ENCODE measurements at regions not wholly inside any gene's neighbourhood (a gene's known extent, or its start where the extent isn't known, plus 50 kb on each side); places are given as distances from the start of the nearest gene placed in this dataset.
"Not testable (repeated sequence)": the region's sequence is repeated elsewhere in the genome, so short reads cannot be mapped to it uniquely, and the experiment has no call there.

DNA sequence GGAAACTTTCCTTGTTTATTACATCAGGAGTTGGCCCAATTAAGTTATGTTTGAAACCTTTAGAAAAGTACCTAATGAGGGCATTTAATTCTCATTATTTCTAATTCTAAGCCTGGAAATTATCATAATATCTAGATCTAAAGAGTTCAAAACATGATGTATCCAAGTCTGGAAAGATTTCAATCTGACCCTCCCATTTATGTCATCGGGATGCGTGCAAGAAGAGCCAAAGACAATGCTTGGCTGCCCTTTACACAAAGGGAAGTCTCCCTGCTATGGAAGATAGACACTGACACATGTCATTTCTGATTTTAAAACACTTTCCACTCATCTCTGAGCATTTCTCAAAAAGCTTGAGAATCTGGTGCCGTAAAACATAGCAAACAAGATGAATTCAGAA lies 222.4 kb downstream of the ANTXR2 start:
- DNase-seq = no peak

DNA sequence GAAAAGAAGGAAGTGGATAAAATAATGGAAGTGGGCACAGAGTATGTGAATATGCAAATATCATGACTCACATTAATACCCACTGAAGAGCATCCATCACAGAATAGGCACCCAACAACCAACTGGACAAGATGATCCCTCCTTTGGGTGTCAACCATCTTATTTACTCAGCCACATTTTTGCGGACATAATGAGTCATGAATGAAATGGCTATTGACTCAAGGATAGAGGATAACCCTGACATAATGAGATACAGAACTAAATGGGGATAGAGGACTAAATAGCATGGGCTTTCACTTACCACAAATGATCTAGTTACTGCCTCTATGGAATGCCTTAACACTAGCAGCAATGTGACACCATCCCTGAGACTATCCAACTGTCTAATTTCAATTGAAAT lies 224.7 kb downstream of the ANTXR2 start:
- no peak for DNase-seq

DNA sequence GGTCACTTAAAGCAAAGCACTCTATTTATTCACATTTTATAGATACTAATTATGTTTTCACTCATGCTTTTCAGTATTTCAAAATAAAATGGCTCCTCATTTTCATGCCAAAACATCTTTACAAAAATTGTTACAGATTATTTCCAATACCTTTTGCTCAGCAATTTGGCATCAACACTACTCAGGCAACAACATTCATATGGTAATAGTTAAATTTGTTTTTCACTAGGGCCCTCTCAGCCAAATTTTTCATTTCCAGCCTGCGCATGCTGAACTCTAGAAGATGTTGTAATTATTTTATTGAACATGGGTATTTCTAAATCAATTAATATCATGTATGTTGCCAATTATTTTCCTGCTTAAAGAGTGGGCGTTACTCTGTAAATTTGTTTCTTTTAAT lies 225.6 kb downstream of the ANTXR2 start:
- no peak for DNase-seq

DNA sequence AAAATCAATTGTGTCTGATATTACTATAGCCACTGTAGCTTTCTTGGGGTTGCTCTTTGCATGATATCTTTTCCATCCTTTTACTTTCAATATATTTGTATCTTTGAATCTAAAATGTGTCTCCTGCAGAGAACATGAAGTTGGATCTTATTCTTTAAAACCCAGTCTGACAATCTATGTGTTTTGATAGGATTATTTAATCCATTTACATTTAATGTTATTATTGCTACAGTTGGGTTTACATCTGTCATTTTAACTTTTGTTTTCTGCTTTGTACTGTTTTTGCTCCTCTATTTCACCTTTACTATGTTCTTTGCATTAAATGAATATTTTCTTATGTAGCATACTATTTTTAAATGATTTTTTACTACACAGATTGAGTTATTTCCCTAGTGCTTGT lies 230.9 kb downstream of the ANTXR2 start:
- DNase-seq = no peak

DNA sequence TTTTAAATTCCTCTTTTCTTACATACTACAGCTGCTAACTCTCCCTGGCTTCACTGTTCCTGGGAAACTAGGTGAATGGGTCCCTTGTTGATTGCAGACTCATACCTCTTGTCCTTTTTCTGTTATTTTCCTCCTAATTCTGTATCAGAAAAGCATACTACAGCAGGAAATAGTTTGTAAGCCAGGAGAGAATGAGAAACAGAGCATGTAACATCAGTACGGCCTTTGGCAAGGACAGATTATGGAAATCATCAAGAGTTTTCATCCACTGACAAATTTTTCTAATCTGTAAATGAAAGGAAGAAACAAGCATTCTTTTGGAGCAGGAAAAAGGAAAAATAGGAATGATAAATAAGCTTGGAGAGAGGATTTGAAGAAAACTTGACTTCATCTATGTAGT lies 239.2 kb downstream of the ANTXR2 start:
- DNase-seq = no peak

DNA sequence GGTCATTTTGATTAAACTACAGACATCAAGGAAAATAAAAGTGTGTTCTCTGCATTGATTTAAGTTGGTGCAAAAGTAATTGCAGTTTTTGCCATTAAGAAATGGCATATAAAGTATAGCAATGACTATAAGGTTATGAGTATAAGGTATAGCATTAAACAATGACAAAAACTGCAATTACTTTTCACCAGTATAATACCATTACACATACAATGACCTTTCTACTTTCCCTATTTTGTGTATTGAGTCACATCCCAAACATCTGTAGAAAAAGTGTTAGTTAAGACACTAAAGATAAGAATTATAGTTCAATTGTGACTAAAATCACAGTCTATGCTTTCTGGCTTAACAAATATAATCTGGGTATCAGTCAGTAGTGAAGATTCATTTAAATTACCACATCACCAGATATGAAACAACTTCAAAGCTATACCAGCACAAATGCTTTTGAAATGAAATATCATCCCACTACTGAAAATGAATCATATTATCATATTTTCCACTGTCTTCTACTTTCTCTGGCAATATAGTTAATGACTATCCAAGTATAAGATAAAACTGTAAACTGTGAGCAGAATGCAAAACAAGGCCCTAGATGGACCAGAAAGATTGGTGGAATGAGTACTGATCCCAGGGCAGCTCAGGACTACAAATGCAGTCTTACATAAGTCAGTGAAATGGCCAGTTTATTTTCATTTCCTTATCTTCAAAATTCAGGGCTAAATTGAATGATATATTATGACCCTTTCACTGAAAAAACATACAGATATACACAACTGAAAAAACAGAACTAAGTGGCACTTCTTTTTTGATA lies 241.1 kb downstream of the ANTXR2 start:
- no peak for DNase-seq

DNA sequence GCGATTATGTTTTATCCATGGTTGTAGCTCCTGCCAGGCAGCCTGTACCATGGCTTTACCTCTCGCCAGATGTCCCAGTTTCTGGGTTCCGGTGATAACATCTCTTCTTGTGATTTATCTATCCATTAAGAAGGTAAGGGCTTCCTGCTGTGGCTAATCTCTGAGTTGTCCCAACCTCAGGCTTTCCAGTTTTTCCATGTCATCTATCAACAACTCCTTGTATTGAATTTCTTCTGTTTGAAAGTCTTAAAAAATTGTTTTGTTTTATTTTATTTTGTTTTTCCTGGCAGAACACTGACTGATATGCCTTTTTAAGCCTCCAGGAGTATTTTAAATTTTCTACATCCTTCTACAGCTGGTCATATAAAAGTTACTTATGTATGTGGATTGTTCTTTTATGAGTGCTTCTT lies 241.9 kb downstream of the ANTXR2 start:
- DNase-seq = no peak

DNA sequence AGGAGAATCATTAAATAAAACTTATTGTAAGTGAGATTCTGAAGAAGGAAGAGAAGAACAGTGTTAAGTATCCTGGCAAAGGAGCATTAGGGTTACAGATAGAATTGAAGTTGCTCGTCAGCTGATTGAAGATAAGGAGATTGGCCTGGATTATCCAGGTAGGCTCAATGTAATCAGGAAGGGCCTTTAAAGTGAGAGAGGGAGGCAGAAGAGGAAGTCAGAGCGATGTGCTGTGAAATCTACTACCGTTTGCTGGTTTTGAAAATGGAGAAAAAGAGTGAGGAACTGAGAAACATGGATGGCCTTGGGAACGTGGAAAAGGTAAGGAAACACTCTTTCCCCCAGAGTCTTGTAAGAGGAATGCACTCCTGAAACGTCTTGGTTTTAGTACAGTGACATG lies 245.7 kb downstream of the ANTXR2 start:
- no peak for DNase-seq

DNA sequence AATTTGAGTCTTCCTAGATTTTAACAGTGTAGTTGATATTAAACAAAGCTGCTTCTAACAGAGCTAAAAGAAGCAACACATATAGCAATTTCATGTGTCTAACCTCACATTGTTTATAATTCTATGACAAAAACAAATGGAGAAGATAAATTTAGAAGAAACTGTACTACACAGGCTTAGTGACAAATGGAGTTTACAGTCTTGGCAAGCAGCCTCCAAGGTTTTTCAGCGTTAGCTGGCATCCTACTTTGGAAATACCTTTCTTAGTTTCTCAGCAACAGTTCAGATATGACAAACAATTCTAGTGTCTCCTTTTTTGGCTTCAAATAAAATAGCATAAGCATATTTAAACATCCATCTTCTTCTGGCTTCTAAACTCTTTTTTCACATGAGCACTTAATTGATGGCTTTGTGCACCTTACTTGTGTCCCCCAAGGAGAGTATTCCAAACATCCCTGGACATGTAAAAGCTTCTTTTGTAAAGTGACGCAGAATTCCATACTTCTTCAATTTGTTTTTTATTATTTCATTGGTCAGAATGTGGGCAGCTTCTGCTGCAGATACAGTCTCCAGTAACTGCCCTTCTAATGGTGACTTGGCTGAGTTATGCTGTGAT lies 249.8 kb downstream of the ANTXR2 start:
- DNase-seq = no peak

DNA sequence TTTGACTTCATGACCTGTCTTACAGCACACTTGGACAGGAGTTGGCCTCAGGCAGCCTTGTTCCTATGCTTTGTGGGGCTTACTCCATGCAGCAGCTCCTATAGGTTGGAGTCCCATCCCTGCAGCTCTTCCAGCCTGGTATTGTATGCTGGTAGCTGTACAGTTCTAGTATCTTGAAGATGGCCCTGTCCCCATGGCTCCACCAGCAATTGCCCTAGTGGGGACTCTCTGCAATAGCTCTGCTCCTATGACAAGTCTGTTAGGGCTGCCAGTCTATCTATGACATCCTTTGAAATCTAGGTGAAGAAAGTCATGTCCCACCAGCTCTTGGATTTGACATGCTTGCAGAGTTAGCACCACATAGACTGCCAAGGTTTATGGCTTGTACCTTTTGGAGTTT lies 252.6 kb downstream of the ANTXR2 start:
- DNase-seq = no peak

DNA sequence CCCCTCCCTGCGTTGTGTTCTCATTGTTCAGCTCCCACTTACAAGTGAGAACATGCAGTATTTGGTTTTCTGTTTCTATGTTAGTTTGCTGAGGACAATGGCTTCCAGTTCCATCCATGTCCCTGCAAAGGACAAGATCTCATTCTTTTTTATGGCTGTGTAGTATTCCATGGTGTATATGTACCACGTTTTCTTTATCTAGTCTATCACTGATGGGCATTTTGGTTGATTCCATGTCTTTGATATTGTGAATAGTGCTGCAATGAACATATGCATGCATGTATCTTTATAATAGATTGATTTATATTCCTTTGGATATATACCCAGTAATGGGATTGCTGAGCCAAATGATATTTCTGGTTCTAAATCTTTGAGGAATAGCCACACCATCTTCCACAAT lies 265.1 kb downstream of the ANTXR2 start:
- DNase-seq = not testable (repeated sequence)

DNA sequence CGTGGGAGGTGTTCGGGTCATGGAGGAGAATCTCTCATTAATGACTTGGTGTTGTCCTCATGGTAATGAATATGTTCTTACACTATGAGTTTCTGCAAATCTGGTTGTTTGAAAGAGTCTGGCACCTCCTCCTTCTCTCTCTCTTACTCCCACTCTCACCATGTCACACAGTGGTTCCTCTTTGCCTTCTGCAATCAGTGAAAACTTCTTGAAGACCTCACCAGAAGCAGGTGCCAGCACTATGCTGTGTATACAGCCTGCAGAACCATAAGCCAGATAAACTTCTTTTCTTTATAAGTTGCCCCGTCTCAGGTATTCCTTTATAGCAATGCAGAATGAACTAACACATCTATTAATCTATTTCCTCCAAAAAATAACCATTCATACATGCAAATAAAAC lies 275.0 kb downstream of the ANTXR2 start:
- DNase-seq = no peak

DNA sequence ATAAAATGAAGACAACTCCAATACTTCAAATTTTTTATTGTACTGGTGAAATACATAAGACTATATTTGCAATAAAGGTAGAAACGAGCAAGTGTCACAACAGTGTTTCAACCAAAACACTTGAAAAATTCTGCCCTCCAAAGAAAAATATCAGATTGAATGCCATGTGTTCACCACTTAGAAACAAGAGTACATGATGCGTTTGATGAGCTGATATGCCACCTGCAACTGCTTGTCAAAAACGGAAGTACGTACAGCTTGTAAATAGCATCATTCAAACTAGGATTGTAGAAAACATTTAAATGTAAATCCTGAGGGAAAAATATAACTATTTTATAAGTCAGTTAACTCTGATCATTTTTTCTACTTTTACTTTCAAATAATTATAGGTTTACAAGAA lies 276.1 kb downstream of the ANTXR2 start:
- DNase-seq = no peak

DNA sequence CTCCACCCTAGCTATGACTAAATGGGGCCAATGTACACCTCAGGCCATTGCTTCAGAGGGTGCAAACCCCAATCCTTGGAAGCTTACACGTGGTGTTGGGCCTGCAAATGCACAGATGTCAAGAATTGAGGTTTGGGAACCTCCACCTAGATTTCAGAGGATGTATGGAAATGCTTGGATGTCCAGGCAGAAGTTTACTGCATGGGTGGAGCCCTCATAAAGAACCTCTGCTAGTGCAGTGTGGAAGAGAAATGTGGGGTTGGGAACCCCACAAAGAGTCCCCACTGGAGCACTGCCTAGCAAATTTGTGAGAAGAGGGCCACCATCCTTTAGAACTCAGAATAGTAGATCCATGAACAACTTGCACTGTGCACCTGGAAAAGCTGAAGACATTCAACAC lies 284.1 kb downstream of the ANTXR2 start:
- DNase-seq = no peak

DNA sequence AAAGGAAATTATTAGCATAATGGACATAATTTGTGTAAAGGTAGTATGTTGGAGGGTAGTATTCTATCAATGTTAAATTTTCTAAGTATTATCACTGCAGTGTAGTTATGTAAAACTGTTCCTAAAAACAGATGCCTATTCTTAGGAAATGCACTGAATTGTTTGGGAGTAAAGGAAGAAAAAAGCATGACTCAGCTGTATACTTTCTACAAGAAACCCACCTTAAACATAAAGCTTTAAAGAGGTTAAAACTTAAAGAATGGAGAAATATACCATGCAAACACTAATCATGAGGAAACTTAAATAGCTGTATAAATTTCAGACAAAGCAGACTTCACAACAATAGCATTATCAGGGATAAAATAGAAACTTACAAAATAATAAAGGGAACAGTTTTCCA lies 292.9 kb downstream of the ANTXR2 start:
- DNase-seq = no peak

DNA sequence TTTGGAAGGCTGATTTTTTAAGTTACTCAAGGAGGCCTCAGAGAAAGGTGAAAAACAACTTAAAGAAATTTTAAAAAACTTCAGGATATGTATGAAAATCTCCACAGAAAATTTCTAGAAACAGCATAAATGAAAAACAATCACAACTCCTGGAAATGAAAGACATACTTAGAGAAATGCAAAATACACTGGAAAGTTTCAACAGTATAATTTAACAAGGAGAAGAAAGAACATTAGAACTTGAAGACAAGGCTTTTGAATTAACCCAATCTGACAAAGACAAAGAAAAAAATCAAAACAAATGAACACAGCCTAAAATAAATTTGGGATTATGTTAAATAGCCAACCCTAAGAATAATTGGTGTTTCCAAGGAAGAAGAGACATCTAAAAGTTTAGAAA lies 300.5 kb downstream of the ANTXR2 start:
- no peak for DNase-seq

DNA sequence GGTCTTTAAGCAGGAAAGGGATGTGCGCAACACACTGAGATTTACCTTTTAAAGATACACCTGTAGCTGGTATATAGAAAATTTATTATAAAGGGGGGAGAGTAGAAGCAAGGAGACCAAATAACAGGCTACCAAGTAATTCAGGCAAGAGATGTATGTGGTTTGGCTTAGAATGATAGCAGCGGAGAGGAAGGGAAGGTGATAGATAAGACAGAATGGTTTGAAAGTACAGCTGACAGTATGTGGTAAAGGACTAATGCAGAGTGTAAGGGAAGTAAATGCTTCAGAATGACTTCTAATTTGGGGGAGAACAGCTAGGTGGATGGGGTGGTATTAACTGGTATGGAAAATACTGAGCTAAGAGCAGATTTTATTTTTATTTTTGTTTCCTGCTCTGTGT lies 308.9 kb downstream of the ANTXR2 start:
- no peak for DNase-seq

DNA sequence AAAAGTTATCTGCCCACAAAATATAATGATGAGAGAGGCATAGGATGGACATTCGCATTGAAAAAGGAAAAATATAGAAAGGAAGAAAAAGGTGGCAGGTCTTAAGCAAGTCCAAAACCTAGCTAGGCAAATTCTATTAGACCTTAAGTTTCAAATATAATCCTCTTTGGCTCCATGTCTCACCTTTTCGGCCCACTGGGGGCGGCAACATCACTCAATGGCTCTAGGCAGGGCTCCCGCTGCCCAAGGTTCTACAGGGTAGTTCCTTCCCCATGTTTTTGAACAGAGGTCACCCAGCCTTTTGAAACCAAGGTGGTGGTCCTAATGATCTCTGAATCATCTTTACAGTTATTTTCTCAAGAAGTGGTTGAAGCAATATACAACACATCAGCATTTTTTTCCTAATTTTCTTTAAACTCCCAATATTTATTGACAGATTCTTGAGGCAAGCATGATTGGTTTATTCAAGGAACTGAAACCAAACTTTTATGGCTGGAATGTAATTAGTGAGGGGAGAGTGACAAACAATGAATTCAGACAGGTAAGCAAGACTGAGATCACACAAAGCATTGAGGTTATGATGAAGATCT lies 309.4 kb downstream of the ANTXR2 start:
- DNase-seq = no peak

DNA sequence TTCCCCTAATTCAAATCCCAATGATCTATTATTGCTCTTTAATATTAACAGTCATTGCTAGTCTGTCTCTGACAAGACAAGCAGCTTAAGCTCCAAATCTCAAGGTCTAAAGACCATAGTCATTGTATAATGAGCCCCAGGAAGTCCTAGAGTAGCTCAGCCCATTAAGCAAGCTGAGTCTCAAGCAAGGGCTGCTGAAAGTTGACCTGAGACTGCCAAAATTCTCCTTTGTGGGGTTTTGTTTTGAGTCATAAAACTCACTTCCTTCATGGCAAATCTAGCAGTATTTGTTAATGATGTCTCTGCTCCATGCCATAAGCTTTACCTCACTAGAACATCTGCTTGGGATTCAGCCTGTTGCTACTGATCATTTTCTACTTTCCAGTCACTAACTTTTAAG lies 313.2 kb downstream of the ANTXR2 start:
- DNase-seq = no peak

DNA sequence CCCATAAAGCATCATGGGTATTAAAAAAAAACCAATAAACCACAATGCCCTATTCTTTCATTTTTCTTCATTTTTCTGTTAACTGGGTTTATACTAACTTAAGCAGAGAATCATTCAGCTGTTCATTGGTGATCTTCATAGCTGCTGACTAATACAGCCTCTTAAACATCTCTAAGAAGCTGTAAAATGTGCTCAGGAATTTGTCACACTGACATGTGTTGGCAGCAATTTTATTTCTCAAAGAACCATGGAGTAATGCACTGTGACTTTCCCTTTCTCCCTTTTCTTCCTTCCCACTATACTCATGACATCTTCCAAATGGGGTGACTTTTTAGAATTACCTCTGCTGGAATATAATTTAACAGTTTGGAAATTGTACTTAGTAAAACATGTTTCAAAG lies 315.4 kb downstream of the ANTXR2 start:
- no peak for DNase-seq

DNA sequence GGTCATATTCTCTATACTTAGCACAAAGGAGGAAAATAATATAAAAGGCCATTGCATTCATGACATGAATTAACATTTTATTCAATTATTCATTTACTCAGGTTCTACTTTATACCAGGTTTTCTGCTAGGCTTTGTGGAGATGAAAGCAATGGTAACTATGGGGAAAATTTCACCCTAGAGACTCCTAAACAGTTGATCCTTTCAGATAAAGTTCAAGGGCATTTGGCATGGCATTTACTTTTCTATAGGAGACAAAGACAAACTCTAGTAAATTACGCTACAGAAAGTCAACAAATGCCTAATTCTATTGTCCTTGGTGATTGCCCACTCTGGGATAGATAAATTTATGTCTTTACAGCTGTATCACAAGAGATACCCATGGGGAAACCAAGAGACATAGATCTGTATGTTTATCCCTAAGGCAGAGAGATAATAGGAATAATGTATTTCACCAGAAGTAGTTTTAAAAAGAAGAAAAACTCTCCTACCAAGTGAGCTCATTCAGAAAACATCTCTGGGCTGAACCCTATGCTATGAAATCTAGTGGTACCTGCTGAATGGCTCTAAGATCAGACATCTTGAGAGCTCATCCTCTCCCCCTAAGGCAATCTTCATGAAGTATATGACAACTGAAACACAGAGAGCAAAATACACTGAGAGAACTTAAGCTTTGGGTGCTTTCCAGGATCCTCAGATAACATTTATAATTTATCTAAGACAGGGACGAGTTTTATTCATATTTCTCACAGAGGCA lies 316.7 kb downstream of the ANTXR2 start:
- no peak for DNase-seq

DNA sequence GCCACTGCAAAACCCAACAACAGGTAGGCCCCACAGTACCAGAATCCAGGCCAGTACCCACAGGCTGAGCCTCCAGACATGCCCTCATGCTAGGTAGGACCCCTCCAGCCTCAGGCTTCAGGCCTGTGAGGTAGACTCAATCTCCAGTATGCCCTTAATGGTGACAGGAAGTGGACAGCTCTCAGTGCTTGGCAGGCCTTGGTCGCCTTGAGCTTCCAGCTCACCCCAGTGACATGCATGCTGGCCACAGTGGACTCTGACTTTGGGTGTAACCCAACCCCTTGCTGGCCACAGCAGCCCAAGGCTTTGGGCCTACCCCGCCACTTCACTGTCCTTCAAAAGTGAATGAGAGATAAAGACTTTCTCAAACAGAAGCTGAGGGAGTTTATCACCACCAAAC lies 324.2 kb downstream of the ANTXR2 start:
- DNase-seq = no peak

DNA sequence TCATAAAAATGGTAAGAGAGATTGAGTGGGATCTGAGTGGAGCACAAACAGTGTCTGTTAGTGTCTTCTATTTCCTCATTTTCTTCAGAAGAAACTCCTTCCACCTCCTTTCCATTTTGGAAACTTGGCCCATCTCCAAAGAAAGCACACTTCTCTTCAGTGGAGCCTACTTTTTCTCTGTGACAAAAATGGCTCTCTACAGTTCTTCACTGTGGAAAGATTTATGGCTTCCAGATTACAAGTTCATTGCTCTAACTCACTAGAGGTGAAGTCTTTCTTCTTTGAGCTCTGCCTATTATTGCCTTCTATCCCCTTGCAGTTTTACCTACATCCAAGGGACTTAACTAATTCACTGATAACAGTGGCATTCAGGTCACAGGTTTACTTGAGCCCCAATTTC lies 325.8 kb downstream of the ANTXR2 start:
- DNase-seq = no peak

DNA sequence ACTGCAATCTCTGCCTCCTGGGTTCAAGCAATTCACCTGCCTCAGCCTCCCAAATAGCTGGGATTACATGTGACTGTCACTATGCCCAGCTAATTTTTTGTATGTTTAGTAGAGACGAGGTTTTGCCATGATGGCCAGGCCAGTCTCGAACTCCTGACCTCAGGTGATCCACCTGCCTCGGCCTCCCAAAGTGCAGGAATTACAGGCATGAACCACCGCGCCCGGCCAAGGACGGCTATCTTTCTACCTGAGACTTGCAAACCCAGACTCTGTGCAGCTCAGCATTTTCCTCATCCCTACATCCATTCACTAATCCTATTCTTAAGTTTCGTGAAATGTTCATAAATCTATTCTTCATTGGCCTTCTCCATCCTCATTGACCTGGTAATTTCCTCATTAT lies 330.0 kb downstream of the ANTXR2 start:
- no peak for DNase-seq
